A673 (cell line): ENCODE measurements at regions not wholly inside any gene's neighbourhood (a gene's known extent, or its start where the extent isn't known, plus 50 kb on each side); places are given as distances from the start of the nearest gene placed in this dataset.

ENCODE experiments used
- CTCF ChIP-seq: fragments of 300-800, 200-600 bp; sonication (generic); conservative IDR thresholded peaks from 2 replicates; pipeline ENCODE4 v1.5.1; 2017; ENCODE audit warnings: low read depth, mild to moderate bottlenecking, antibody characterized with exemption, low read length, moderate library complexity, mixed read lengths
- EZH2 ChIP-seq: fragments of 200-600 bp; sonication (generic); IDR thresholded peaks from 2 replicates; pipeline ENCODE4 v1.6.1; 2017; ENCODE audit warnings: borderline replicate concordance, low read depth, mild to moderate bottlenecking, mixed read lengths, antibody characterized with exemption, low read length; ENCODE audit not compliant: poor library complexity, severe bottlenecking

GRCh38 chr13:61151062-61151461 is 264.6 kb downstream of the PCDH20 start:
- TF ChIP-seq CTCF: no peak
- TF ChIP-seq EZH2: no peak
